Esophagus muscularis mucosa (tissue), 4 donors: ENCODE measurements at regions not wholly inside any gene's neighbourhood (a gene's known extent, or its start where the extent isn't known, plus 50 kb on each side); places are given as distances from the start of the nearest gene placed in this dataset.

Experiments used
- DNase-seq: peaks from one replicate; pipeline ENCODE4 v3.0.0-alpha.2; 2017; ENCODE audit errors: extremely low spot score
- H3K27ac ChIP-seq, 4 donors: fragments of 200-600 bp; sonication (generic); replicated peaks in 1 of 4; 1 replicate in 3 of 4; 2 replicates in 1 of 4; pipeline ENCODE4 v1.5.1; 2016 to 2019; ENCODE audit warnings: mild to moderate bottlenecking in 1 of 4
- H3K27me3 ChIP-seq, 4 donors: fragments of 200-600 bp; sonication (generic); one replicate each; pipeline versions ENCODE4 v1.5.1 to v1.6.0; 2016 to 2019
- H3K36me3 ChIP-seq, 4 donors: fragments of 200-600 bp; sonication (generic); one replicate each; pipeline ENCODE4 v1.5.1; 2016 to 2019
- H3K4me1 ChIP-seq, 4 donors: fragments of 200-600 bp; sonication (generic); one replicate each; pipeline ENCODE4 v1.5.1; 2016 to 2019
- H3K4me3 ChIP-seq, 4 donors: fragments of 200-600 bp; sonication (generic); 1 replicate in 2 of 4; 2 replicates in 2 of 4; pipeline ENCODE4 v1.5.1; 2016 to 2019; ENCODE audit warnings: mild to moderate bottlenecking in 4 of 4, moderate library complexity in 1 of 4
- H3K9me3 ChIP-seq, 4 donors: fragments of 200-600 bp; sonication (generic); 1 replicate in 3 of 4; 2 replicates in 1 of 4; pipeline ENCODE4 v1.5.1; 2016 to 2019
- CTCF ChIP-seq, 3 experiments: fragments of 200-600 bp in 2 of 3; fragments of 450-650 bp in 1 of 3; sonication (generic) in 2 of 3; IDR thresholded peaks; one replicate each; pipeline ENCODE4 v1.5.1; 2017 to 2019; ENCODE audit warnings: antibody characterized with exemption in 3 of 3, mild to moderate bottlenecking in 2 of 3, moderate library complexity in 1 of 3
- EP300 ChIP-seq: sonication (generic); formaldehyde crosslinking; IDR thresholded peaks from one replicate; pipeline ENCODE4 v1.6.1; 2017; ENCODE audit warnings: antibody characterized with exemption
- POLR2A ChIP-seq: fragments of 450-650 bp; IDR thresholded peaks from one replicate; pipeline ENCODE4 v1.6.1; 2017; ENCODE audit warnings: antibody characterized with exemption, moderate library complexity, mild to moderate bottlenecking, low read depth
- POLR2AphosphoS5 ChIP-seq, 2 donors: sonication (generic); formaldehyde crosslinking; IDR thresholded peaks; one replicate each; pipeline ENCODE4 v1.6.1; 2017; ENCODE audit warnings: antibody characterized with exemption in 2 of 2
- WGBS: methylation state at CpG from one replicate; pipeline ENCODE4 v1.1.5; 2018; 5-methylcytosine and 5-hydroxymethylcytosine counted together
- intact Hi-C: fragments of 100-400 bp; cut with DNase I; formaldehyde crosslinking; loops from one replicate; pipeline ENCODE4 v1.15.1; 2023

- no peak for DNase-seq
- Histone ChIP-seq H3K9me3 (no peaks in the 10 kb centered on the region), H3K27me3 (no peaks in the 10 kb centered on the region), H3K4me1 (no peaks in the 10 kb centered on the region), H3K4me3 (no peak overlapping the region), H3K27ac (no peak overlapping the region), H3K36me3 (no peaks in the 10 kb centered on the region)
- intact Hi-C loops: no loop called here
- TF ChIP-seq CTCF (IDR thresholded peaks at IDR 0.05) (no peak), POLR2AphosphoS5 (IDR thresholded peaks at IDR 0.05) (no peak), EP300 (no peak), POLR2A (no peak)
Observed at GRCh38 chr18:40698129-40698528, 1256.9 kb upstream of the PIK3C3 start.

- no peak for DNase-seq
- Histone ChIP-seq H3K4me3 (no peak overlapping the region), H3K4me1 (no peaks in the 10 kb centered on the region), H3K36me3 (no peaks in the 10 kb centered on the region), H3K27ac (no peak overlapping the region), H3K27me3 (no peaks in the 10 kb centered on the region), H3K9me3 (no peaks in the 10 kb centered on the region)
- intact Hi-C loops: no loop called here
- WGBS: 81% methylated on average over 1 of the region's 1 CpG
- TF ChIP-seq POLR2A (no peak), POLR2AphosphoS5 (IDR thresholded peaks at IDR 0.05) (no peak), CTCF (IDR thresholded peaks at IDR 0.05) (no peak), EP300 (no peak)
Observed at GRCh38 chr18:40695526-40695925, 1259.5 kb upstream of the PIK3C3 start.

GRCh38 chr18:40692871-40693270, 1262.2 kb upstream of the PIK3C3 start:
- Histone ChIP-seq H3K4me1 (no peaks in the 10 kb centered on the region), H3K4me3 (no peak overlapping the region), H3K9me3 (no peaks in the 10 kb centered on the region), H3K36me3 (no peaks in the 10 kb centered on the region), H3K27me3 (no peaks in the 10 kb centered on the region), H3K27ac (no peak overlapping the region)
- DNase-seq: no peak
- intact Hi-C loops: no loop called here
- TF ChIP-seq POLR2AphosphoS5 (IDR thresholded peaks at IDR 0.05): no peak
- TF ChIP-seq POLR2A: no peak
- TF ChIP-seq EP300: no peak
- TF ChIP-seq CTCF (IDR thresholded peaks at IDR 0.05): no peak
- WGBS: 68% methylated on average over 3 of the region's 3 CpGs

- 68% methylated on average over 2 of the region's 2 CpGs for WGBS
- no peaks in the 10 kb centered on the region for H3K27me3 ChIP-seq
- TF ChIP-seq EP300 (no peak), POLR2A (no peak), CTCF (IDR thresholded peaks at IDR 0.05) (no peak), POLR2AphosphoS5 (IDR thresholded peaks at IDR 0.05) (no peak)
- intact Hi-C loops: no loop called here
- H3K4me1 ChIP-seq: no peaks in the 10 kb centered on the region
- H3K27ac ChIP-seq: no peak overlapping the region
- no peak overlapping the region for H3K4me3 ChIP-seq
- DNase-seq: no peak
- no peaks in the 10 kb centered on the region for H3K36me3 ChIP-seq
- H3K9me3 ChIP-seq: no peaks in the 10 kb centered on the region
Observed at GRCh38 chr18:40690062-40690461, 1265.0 kb upstream of the PIK3C3 start.

- H3K9me3 ChIP-seq: no peaks in the 10 kb centered on the region
Observed at GRCh38 chr18:40687399-40687798, 1267.6 kb upstream of the PIK3C3 start.

More at GRCh38 chr18:40687399-40687798, 1267.6 kb upstream of the PIK3C3 start:
- no peak overlapping the region for H3K27ac ChIP-seq
- H3K27me3 ChIP-seq: no peaks in the 10 kb centered on the region
- WGBS: 61% methylated on average over 2 of the region's 2 CpGs
- TF ChIP-seq EP300 (no peak), POLR2A (no peak), CTCF (IDR thresholded peaks at IDR 0.05) (no peak), POLR2AphosphoS5 (IDR thresholded peaks at IDR 0.05) (no peak)
- no peak for DNase-seq
- no peaks in the 10 kb centered on the region for H3K4me1 ChIP-seq
- no peak overlapping the region for H3K4me3 ChIP-seq
- intact Hi-C loops: no loop called here
- no peaks in the 10 kb centered on the region for H3K36me3 ChIP-seq
